Stimulated activated naive CD4-positive, alpha-beta T cell (primary cell): ENCODE measurements at regions not wholly inside any gene's neighbourhood (a gene's known extent, or its start where the extent isn't known, plus 50 kb on each side); places are given as distances from the start of the nearest gene placed in this dataset.

Experiments used
- DNase-seq, 6 experiments: peaks; one replicate each; lab custom pipeline; 2025; lab: John Stamatoyannopoulos, UW

DNA sequence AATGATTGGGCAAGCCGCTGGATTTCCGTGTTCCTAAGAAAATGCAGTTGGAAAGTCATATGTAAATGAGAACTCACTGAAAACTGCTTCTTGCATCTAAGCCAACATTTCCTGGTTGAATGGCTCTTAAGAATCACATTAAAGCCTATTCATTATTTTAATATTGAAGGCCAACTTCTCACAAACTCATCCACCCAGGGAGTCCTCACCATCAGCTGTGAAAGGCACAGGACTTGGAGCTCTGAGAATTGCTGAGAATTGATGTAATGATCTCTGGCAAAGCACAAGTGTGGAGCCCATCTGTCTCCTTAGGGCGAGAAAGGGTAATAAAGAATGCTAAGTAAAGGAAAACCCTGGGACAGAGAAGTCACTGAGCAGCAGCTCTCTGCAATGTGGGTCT lies 55.9 kb upstream of the APCDD1 start:
- DNase-seq: no peak

- no peak for DNase-seq
These were observed 55.0 kb upstream of the APCDD1 start for GRCh38 chr18:10399465-10399864.

- no peak for DNase-seq
These were observed 53.7 kb upstream of the APCDD1 start for GRCh38 chr18:10400534-10401307.

- DNase-seq: no peak
These were observed 52.9 kb upstream of the APCDD1 start for GRCh38 chr18:10401521-10401920.

DNA sequence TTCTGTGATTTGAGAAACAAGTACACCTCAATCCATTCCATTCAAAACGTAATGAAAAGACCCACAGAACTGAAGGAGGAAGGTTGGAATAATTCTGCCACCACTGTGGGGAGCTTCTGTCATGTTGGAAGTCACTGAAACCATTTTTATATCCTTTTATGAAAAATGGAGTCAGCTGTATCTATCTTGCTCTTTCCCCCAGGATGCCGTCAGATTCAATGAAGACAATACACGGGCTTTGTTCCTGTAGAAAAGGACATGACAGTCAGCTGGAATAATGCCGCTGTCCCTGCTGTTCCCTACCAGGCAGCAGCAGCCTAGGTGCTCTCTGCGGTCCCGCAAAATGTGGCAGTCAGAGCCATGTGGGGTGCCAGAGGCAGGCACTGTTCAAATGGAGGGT lies 52.5 kb upstream of the APCDD1 start:
- no peak for DNase-seq

GRCh38 chr18:10402871-10403559 lies 51.4 kb upstream of the APCDD1 start:
- DNase-seq: no peak

DNA sequence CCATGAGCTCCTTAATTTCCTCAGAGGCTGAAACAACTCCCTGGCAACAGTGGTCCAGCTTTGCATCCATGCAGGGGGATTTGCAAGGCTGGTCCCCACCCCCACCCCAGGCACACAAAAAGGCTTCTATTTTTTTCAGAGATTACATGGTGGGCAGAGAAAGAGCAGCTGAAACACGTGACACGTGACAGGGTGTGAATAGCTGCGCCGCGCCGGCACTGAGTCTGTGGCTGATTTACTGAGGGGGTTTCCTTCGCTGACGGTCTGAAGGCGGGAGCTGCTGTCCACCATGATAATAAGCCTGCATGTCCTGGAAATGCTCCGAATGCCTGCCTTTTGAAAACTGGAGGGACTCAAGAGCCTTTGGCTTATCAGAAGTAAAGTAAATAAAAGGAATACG lies 50.7 kb upstream of the APCDD1 start:
- DNase-seq: no peak

- no peak for DNase-seq
These were observed 50.3 kb upstream of the APCDD1 start for GRCh38 chr18:10404168-10404567.
